Muscle layer of duodenum (tissue), 2 donors: ENCODE measurements at regions not wholly inside any gene's neighbourhood (a gene's known extent, or its start where the extent isn't known, plus 50 kb on each side); places are given as distances from the start of the nearest gene placed in this dataset.

ENCODE experiments used
- H3K27ac ChIP-seq: one replicate; pipeline ENCODE4 v1.7.0; 2013; ENCODE audit warnings: mild to moderate bottlenecking, low read length
- H3K27me3 ChIP-seq: one replicate; pipeline ENCODE4 v1.7.0; 2013; ENCODE audit warnings: low read depth, mild to moderate bottlenecking, control low read depth, low read length
- H3K36me3 ChIP-seq, 2 donors: one replicate each; pipeline ENCODE4 v1.7.0; 2013; ENCODE audit warnings: low read length in 2 of 2, control low read depth in 1 of 2, mild to moderate bottlenecking in 1 of 2; ENCODE audit not compliant: insufficient read depth in 2 of 2, control insufficient read depth in 1 of 2
- H3K4me1 ChIP-seq, 2 donors: one replicate each; pipeline ENCODE4 v1.7.0; 2013; ENCODE audit warnings: low read length in 2 of 2, mild to moderate bottlenecking in 2 of 2, control low read depth in 1 of 2, moderate library complexity in 1 of 2; ENCODE audit not compliant: insufficient read depth in 2 of 2, control insufficient read depth in 1 of 2
- H3K4me3 ChIP-seq, 2 donors: one replicate each; pipeline ENCODE4 v1.7.0; 2013; ENCODE audit warnings: low read length in 2 of 2, low read depth in 1 of 2, mild to moderate bottlenecking in 1 of 2
- H3K9me3 ChIP-seq, 2 donors: one replicate each; pipeline ENCODE4 v1.7.0; 2013; ENCODE audit warnings: low read length in 2 of 2, control low read depth in 1 of 2, mild to moderate bottlenecking in 1 of 2; ENCODE audit not compliant: control insufficient read depth in 1 of 2
- donor health status: healthy.

DNA sequence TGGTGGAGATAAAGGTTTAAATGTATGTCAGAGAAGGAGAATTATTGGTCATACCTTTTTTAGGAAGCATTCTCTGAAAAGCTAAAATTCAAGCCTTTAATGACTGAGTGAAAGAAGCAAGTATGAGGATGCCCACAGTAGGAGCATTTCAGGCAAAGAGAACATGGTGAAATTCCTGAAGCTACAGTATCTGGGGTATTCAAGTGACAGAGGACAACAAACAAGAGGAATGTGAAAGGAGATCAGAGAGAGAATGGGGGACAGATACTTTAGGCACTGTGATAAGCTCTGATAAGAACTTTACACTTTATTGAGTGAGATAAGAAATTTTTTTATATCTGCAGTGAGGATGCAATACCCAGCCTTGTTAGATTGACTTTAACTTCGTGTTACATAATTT is 621.3 kb upstream of the AGA start:
- no peaks in the 10 kb centered on the region for H3K36me3 ChIP-seq
- H3K27ac ChIP-seq: no peak overlapping the region
- H3K9me3 ChIP-seq: no peaks in the 10 kb centered on the region
- H3K27me3 ChIP-seq: no peaks in the 10 kb centered on the region
- H3K4me3 ChIP-seq: no peak overlapping the region
- no peaks in the 10 kb centered on the region for H3K4me1 ChIP-seq

DNA sequence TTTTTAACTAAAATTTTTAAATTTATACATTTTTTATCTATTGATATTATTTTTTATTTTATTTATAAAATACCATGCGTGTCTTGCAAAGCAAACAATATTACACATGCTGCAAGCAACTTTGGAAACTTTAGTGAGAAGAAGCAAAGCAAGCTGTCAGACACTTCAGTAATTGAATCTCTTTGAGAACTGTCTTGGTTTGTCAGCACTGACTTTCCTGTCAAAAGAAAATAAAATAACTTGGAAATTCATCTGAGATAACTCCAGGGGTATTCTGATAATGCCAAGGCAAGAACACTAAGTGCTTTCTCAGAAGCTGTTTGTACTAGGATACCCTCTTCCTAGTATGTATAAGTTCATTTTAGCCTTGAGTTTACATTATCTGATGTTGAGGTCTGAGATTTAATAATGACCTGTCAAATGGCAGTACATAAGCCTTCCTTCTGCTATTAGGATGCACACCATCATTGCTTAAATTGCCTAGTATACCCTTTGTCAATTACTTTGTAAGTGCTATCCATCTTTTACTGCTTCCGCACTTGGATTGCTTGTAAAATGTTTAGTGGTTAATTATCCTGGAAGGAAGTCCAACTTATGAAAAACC is 624.2 kb upstream of the AGA start:
- Histone ChIP-seq H3K27ac (no peak overlapping the region), H3K27me3 (no peaks in the 10 kb centered on the region), H3K9me3 (no peaks in the 10 kb centered on the region), H3K4me1 (no peaks in the 10 kb centered on the region), H3K4me3 (no peak overlapping the region), H3K36me3 (no peaks in the 10 kb centered on the region)

DNA sequence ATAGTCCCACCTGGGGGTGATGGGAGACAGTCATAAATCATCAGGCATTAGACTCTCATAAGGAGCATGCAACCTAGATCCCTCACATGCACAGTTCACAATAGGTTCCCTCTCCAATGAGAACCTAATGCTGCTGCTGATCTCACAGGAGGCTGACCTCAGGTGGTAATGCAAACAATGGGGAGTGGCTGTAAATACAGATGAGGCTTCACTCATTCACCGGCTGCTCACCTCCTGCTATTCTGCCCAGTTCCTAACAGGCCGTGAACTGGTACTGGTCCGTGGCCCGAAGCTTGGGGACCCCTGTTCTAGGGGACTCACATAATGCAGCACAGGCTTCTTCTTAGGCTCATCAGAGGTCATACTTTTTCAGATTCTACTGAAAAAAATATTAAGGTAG is 625.9 kb upstream of the AGA start:
- H3K4me1 ChIP-seq: no peaks in the 10 kb centered on the region
- no peaks in the 10 kb centered on the region for H3K27me3 ChIP-seq
- no peak overlapping the region for H3K4me3 ChIP-seq
- no peak overlapping the region for H3K27ac ChIP-seq
- no peaks in the 10 kb centered on the region for H3K9me3 ChIP-seq
- H3K36me3 ChIP-seq: no peaks in the 10 kb centered on the region

DNA sequence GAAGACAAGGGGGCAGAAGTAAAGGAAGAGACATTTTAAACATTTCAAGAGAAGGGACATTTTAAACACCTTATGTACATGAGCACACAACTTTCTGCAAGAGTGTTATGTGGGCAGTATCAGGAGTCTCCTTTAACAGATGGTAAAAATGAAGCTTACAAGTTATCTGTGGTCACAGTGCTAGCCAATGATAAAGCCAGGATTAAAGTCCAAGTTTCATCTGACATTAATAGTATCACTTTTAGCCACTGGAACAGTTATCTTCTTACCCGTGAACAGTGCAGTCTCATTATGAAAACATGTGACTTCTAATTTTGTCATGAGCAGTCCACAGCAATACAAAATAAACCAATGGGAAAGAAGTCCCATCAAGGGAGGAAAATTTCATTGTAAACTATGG is 627.9 kb upstream of the AGA start:
- no peaks in the 10 kb centered on the region for H3K27me3 ChIP-seq
- no peaks in the 10 kb centered on the region for H3K9me3 ChIP-seq
- H3K27ac ChIP-seq: no peak overlapping the region
- no peaks in the 10 kb centered on the region for H3K4me1 ChIP-seq
- H3K4me3 ChIP-seq: no peak overlapping the region
- no peaks in the 10 kb centered on the region for H3K36me3 ChIP-seq

DNA sequence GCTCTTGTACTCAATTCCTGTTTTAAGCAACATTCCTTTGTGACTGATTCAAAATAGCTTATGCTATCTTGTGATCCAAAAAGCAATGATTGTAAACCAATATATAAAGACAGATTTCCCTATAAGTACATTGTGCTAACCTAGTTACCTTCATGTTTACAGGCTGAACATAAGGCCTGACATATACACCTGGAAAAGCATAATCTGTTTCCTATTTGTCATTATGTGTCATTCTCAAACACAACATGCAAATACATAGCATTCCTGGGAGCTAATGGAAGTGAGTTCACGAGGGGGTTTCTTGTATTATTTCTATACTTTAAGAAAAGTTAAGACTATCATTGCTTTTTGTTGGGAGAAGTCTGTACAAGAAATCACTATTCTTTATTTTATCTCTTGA is 638.1 kb upstream of the AGA start:
- no peak overlapping the region for H3K27ac ChIP-seq
- H3K27me3 ChIP-seq: no peaks in the 10 kb centered on the region
- no peaks in the 10 kb centered on the region for H3K9me3 ChIP-seq
- H3K4me3 ChIP-seq: no peak overlapping the region
- H3K36me3 ChIP-seq: no peaks in the 10 kb centered on the region
- no peaks in the 10 kb centered on the region for H3K4me1 ChIP-seq

DNA sequence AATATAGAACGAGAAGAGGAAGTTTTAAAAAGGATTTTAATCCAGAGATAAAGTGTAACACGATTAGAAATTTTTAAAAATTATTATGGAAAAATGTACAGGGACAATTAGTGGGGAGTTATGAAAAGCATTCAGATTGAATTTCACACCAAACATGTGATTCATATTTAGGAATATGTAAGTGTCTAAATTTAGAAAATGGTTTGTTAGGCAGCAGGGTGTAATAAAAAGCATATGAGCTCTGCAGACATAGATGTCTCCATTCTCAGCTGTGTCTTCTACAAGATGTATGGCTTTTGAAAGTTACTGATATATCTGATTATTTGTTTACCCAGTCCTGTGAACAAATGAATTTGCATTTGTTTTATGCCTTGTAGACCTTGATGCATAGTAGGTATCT is 638.9 kb upstream of the AGA start:
- H3K4me1 ChIP-seq: no peaks in the 10 kb centered on the region
- no peak overlapping the region for H3K4me3 ChIP-seq

DNA sequence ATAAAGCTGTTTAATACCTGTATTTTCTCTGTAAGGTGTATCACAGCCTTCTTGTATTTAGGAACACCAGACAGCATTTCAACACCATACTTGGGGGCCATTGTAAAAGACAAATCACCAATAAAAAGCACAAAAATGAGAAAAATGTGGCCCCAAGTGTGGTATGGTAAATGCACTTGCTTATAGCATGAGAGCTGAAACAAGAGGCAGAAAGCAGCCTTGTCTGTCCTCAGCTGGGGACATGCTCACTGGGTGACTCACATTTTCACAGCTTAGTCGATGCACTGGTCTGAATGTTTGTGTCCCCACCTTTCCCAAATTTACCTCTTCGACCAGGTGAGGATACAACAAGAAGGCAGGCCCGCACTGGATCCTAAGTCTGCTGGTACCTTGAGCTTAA is 639.7 kb upstream of the AGA start:
- H3K4me1 ChIP-seq: no peaks in the 10 kb centered on the region
- no peak overlapping the region for H3K4me3 ChIP-seq
- no peaks in the 10 kb centered on the region for H3K27me3 ChIP-seq
- H3K36me3 ChIP-seq: no peaks in the 10 kb centered on the region
- H3K27ac ChIP-seq: no peak overlapping the region
- H3K9me3 ChIP-seq: no peaks in the 10 kb centered on the region

More for the DNA sequence above, 638.9 kb upstream of the AGA start:
- H3K9me3 ChIP-seq: no peaks in the 10 kb centered on the region
- no peaks in the 10 kb centered on the region for H3K36me3 ChIP-seq
- no peaks in the 10 kb centered on the region for H3K27me3 ChIP-seq
- no peak overlapping the region for H3K27ac ChIP-seq

DNA sequence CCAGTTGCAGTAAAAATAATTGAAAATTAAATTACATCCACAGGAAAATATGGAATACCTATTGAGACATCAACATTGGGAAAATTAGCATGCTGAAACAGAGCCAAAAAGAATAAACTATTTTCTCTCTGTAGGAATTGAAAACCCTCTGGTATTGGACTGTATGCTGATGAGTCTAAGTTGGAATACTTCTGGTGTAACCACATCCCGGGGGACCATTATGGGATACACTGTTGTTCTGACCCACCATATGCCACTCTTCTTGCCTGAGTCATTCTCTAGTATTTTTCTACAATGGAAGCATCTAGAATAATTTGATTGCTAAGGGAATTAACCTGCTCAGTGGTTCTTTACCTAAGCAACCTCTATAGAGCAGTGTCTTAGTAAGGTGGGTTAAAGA is 640.7 kb upstream of the AGA start:
- no peak overlapping the region for H3K27ac ChIP-seq
- H3K36me3 ChIP-seq: no peaks in the 10 kb centered on the region
- no peak overlapping the region for H3K4me3 ChIP-seq
- H3K4me1 ChIP-seq: no peaks in the 10 kb centered on the region
- no peaks in the 10 kb centered on the region for H3K27me3 ChIP-seq
- H3K9me3 ChIP-seq: no peaks in the 10 kb centered on the region

DNA sequence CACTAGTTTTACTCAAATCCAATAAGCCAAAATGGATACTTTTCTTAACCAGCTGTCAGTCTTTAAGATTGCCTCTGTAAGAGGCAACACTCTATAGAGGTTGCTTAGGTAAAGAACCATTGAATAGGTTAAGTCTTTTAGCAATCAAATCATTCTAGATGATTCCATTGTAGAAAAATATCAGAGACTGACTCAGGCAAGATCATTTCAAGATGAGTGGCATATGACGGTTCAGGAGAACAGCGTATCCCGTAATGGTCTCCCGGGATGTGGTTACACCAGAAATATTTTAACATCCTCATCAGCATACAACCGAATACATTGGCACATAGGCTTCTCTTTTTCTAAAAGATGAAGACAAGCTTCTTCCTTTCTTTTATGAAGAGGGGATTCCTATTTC is 641.7 kb upstream of the AGA start:
- Histone ChIP-seq H3K4me3 (no peak overlapping the region), H3K9me3 (no peaks in the 10 kb centered on the region), H3K27me3 (no peaks in the 10 kb centered on the region), H3K27ac (no peak overlapping the region), H3K4me1 (no peaks in the 10 kb centered on the region), H3K36me3 (no peaks in the 10 kb centered on the region)

DNA sequence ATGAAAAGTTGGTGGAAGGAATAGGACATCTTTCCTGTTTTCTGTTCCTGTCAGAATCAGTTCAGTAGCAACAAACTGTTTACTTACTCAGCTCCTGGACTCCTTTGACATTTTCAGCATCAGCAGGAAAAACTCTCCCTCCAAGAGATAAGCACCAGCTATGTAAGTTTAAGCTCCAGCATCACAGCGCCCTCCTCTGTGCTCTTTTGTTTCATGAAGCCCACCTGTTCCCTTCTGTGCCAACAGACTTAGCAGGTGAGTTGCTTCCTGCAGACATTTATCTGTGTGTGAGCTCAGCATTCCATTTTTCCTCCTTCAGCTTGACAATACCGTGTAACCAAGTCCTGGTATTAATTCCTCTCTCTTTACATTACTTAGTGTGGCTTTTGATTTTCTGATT is 644.1 kb upstream of the AGA start:
- Histone ChIP-seq H3K27ac (no peak overlapping the region), H3K27me3 (no peaks in the 10 kb centered on the region), H3K9me3 (no peaks in the 10 kb centered on the region), H3K36me3 (no peaks in the 10 kb centered on the region), H3K4me3 (no peak overlapping the region), H3K4me1 (no peaks in the 10 kb centered on the region)

DNA sequence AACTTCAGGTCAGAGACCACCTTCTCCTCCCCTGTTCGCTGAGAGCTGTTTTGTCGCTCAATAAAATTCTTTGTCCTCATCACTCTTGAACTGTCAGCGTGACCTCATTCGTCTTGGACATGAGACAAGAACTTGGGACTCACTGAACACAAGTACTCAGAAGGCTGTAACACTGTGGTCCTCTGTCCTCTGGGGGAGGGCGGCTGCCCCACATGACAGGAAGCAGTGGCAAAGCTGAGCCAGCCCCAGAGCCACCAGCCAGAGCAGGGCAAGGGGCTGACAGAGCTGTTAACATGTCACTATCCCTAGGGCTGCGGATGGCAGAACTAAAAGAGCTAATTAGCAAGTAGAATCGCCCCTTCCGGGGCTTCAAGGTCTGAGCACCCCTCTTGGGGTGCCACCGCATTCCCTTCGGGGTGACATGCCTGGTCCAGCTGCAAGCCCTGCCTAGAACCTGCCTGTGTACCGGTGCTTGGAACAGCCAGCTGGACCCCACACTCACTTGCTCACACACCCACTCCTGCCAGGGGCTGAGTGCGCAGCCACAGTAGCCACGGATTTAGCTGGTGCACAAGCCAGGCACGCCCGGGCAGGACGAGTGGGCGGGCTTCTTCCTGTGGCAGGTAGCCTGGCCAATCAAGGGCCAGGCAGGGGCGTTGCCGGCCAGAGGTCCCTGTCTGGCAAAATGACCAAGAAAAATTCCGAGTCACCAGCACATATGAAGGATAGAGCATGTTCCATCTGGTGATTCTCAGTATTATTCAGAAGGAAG is 648.6 kb upstream of the AGA start:
- no peaks in the 10 kb centered on the region for H3K4me1 ChIP-seq
- no peak overlapping the region for H3K27ac ChIP-seq
- no peaks in the 10 kb centered on the region for H3K27me3 ChIP-seq
- H3K9me3 ChIP-seq: no peaks in the 10 kb centered on the region
- H3K36me3 ChIP-seq: no peaks in the 10 kb centered on the region
- H3K4me3 ChIP-seq: no peak overlapping the region

DNA sequence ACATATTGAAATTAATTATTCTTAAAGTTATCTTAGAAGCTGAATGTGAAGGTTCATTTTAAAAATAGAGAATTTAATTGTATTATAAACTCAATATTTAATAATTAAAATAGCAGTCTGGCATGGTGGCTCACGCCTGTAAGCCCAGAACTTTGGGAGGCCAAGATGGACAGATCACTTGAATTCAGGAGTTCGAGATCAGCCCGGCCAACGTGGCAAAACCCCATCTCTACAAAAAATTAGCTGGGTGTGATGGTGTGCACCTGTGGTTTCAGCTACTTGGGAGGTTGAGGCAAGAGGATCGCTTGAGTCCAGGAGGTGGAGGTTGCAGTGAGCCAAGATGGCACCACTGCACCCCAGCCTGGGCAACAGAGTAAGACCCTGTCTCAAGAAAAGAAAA is 659.9 kb upstream of the AGA start:
- Histone ChIP-seq H3K9me3 (peaks cover 0 to 2% of the 10 kb centered on the region in 2 donors), H3K27ac (no peak overlapping the region), H3K36me3 (no peaks in the 10 kb centered on the region), H3K4me3 (no peak overlapping the region), H3K27me3 (no peaks in the 10 kb centered on the region), H3K4me1 (no peaks in the 10 kb centered on the region)
